ENCODE measurements at regions not wholly inside any gene's neighbourhood (a gene's known extent, or its start where the extent isn't known, plus 50 kb on each side); places are given as distances from the start of the nearest gene placed in this dataset.

DNA sequence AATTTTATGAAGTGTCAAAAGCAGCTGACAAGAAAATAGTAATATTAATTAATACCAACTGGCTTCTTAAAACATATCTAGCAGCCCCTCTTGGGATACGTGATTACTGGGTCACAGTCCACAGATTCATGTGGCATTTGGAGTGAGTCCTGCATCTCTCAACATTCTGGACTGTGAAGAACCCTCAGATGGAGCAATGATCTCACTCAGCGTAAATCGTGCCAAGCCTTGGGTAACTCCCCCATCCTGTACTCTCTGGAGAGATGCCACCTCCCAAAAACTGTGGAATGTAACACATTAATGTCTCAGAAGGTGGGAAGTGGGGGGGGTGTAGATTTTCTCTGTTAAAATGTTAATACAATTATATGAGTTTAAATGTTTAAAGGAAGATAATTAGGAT is 118.2 kb upstream of the IQCM start:
- TF ChIP-seq POLR2A (IDR thresholded peaks at IDR 0.05; ENCODE audit: low read depth, low read length) (no peak), POLR2AphosphoS5 (IDR thresholded peaks at IDR 0.05; ENCODE audit: low read depth, low read length) (no peak), PAX5 (IDR thresholded peaks at IDR 0.05; ENCODE audit: insufficient read depth, low read length, severe bottlenecking) (no peak), TAF1 (IDR thresholded peaks at IDR 0.05; ENCODE audit: low read depth, low read length) (no peak), SPI1 (IDR thresholded peaks at IDR 0.05; ENCODE audit: low read depth, low read length) (no peak), POU2F2 (IDR thresholded peaks at IDR 0.05; ENCODE audit: low read depth, low read length) (no peak)

Data from GM12891 (cell line).